BJ (cell line): ENCODE measurements at regions not wholly inside any gene's neighbourhood (a gene's known extent, or its start where the extent isn't known, plus 50 kb on each side); places are given as distances from the start of the nearest gene placed in this dataset. TPM values are rescaled to one million over a fixed set of nuclear protein-coding genes. Genes with fewer than 3 reads are reported as not detected.

Experiments
- small RNA-seq: library from RNA; depleted of rRNA; stranded (forward); fragments of <200 nt; gene quantifications from one replicate; pipeline ENCODE3, GENCODE V24; 2012; ENCODE audit warnings: low replicate concordance, low read depth; ENCODE audit not compliant: insufficient read length

Small RNA genes in the stretch of these regions (small RNA-seq; reads per million reads assigned to genes)
- not detected for gene PARP1P2
